ENCODE measurements at regions not wholly inside any gene's neighbourhood (a gene's known extent, or its start where the extent isn't known, plus 50 kb on each side); places are given as distances from the start of the nearest gene placed in this dataset.
"Not testable (repeated sequence)": the region's sequence is repeated elsewhere in the genome, so short reads cannot be mapped to it uniquely, and the experiment has no call there.

GRCh38 chr4:183044924-183045640 is 54.0 kb upstream of the WWC2 start:
- not testable (repeated sequence) for TF ChIP-seq CTCF (conservative IDR thresholded peaks at IDR 0.05 in 1 of 2, IDR thresholded peaks at IDR 0.05 in 1 of 2; ENCODE audit: low read depth in 1 of 2, low read length in 2 of 2); EZH2 (IDR thresholded peaks at IDR 0.05; ENCODE audit: low read length, missing control alignments)

Measured in fibroblast of lung (primary cell).